ENCODE measurements at regions not wholly inside any gene's neighbourhood (a gene's known extent, or its start where the extent isn't known, plus 50 kb on each side); places are given as distances from the start of the nearest gene placed in this dataset.

GRCh38 chr6:109314313-109314712 is 68.0 kb downstream of the CD164 start:
- H3K4me1 ChIP-seq (replicated peaks in 1 of 2; ENCODE audit: control insufficient read depth in 2 of 2, insufficient read depth in 2 of 2, low read length in 2 of 2), result peaks cover 0 to 6% of the 10 kb centered on the region in 2 experiments; a peak in 3 of 5 replicates
- FAIRE-seq, result no peak
- H3K27ac ChIP-seq (ENCODE audit: extremely low read depth, low read depth, low read length), result no peak overlapping the region
- H3K4me2 ChIP-seq (ENCODE audit: insufficient read depth, low read length), result no peak overlapping the region
- ChIA-PET POLR2A (interaction anchor here (0.7 to 0.8 kb wide), 4 partner anchors 8 to 70 kb away, joined by 3 to 8 read pairs (median 4); no protein-coding TSS in a partner anchor), CTCF (ENCODE audit: low intra/inter-chr PET ratio) (no interaction called here)
- H4K20me1 ChIP-seq (replicated peaks; ENCODE audit: control insufficient read depth, insufficient read depth, low read length), result no peaks in the 10 kb centered on the region
- no peak overlapping the region for H3K9ac ChIP-seq (ENCODE audit: insufficient read depth in 1 of 2, low read depth in 2 of 2, low read length in 2 of 2)
- no peaks in the 10 kb centered on the region for H3K36me3 ChIP-seq (ENCODE audit: control insufficient read depth, insufficient read depth, low read length)
- BruUV-seq (replicated peaks), result no TSS peak
- in situ Hi-C loops (cut with MboI), result no loop called here
- WGBS (ENCODE audit: insufficient coverage, low coverage, missing lambda C conversion rate), result 66% methylated on average over 12 of the region's 12 CpGs
- H2AFZ ChIP-seq (ENCODE audit: low read depth, low read length), result peak overlapping the region; percentile 66
- intact Hi-C loops (cut with micrococcal nuclease), result no loop called here
- H3K9me3 ChIP-seq (replicated peaks; ENCODE audit: control insufficient read depth, insufficient read depth, low read depth, low read length), result no peaks in the 10 kb centered on the region
- ATAC-seq, result no peak
- H3K27me3 ChIP-seq (ENCODE audit: control insufficient read depth in 2 of 2, insufficient read depth in 2 of 2, low read length in 2 of 2), result no peaks in the 10 kb centered on the region
- DNase-seq (ENCODE audit: extremely low read depth in 1 of 4, low spot score in 3 of 4), result no peak
- no peaks in the 10 kb centered on the region for H3K9me1 ChIP-seq (ENCODE audit: control insufficient read depth, insufficient read depth, low read length)
- no peaks in the 10 kb centered on the region for H3K79me2 ChIP-seq (ENCODE audit: control insufficient read depth, insufficient read depth, low read length)
- H3K4me3 ChIP-seq, result no peak overlapping the region
- no peak for TF ChIP-seq CC2D1A (IDR thresholded peaks at IDR 0.05)
- no peak for TF ChIP-seq FOSL1 (tag; conservative IDR thresholded peaks at IDR 0.05)
- no peak for TF ChIP-seq RBM15 (IDR thresholded peaks at IDR 0.05; ENCODE audit: insufficient read depth, low read length)
- no peak for TF ChIP-seq DPF2 (IDR thresholded peaks at IDR 0.05)
- no peak for TF ChIP-seq GABPB2 (CRISPR knock-in tag; conservative IDR thresholded peaks at IDR 0.05)
- TF ChIP-seq ZNF75A (CRISPR knock-in tag; IDR thresholded peaks at IDR 0.05), result no peak
- no peak for TF ChIP-seq E2F3 (CRISPR knock-in tag; IDR thresholded peaks at IDR 0.05)
- no peak for TF ChIP-seq PYGO2 (tag; IDR thresholded peaks at IDR 0.05)
- no peak for TF ChIP-seq ZNF655 (CRISPR knock-in tag; IDR thresholded peaks at IDR 0.05)
- TF ChIP-seq ZBTB5 (IDR thresholded peaks at IDR 0.05), result no peak
- no peak for TF ChIP-seq RBM34 (IDR thresholded peaks at IDR 0.05; ENCODE audit: borderline replicate concordance, insufficient read depth, low read length)
- no peak for TF ChIP-seq PRDM10 (IDR thresholded peaks at IDR 0.05; ENCODE audit: partially characterized antibody)
- TF ChIP-seq TSHZ1 (CRISPR knock-in tag; IDR thresholded peaks at IDR 0.05), result no peak
- TF ChIP-seq NFIC (IDR thresholded peaks at IDR 0.05), result no peak

Data from K562 (cell line).